Caco-2 (cell line): ENCODE measurements at regions not wholly inside any gene's neighbourhood (a gene's known extent, or its start where the extent isn't known, plus 50 kb on each side); places are given as distances from the start of the nearest gene placed in this dataset.
A peak's percentile ranks its signal among the peaks of the same experiment; 100 is the strongest.

Source experiments
- BruUV-seq: library from RNA; stranded (reverse); fragments of 400-500 nt; replicated peaks from 2 replicates; lab custom pipeline; 2021; lab: Mats Ljungman, UMichigan
- CTCF ChIA-PET: fragments of 300-600 bp; sonication (Branson Sonifier 250); formaldehyde crosslinking; loops from one replicate; lab custom pipeline; 2022; ENCODE audit warnings: antibody characterized with exemption; lab: Charles Lee
- POLR2A ChIA-PET: fragments of 300-600 bp; sonication (Branson Sonifier 250); formaldehyde crosslinking; loops from one replicate; lab custom pipeline; 2022; ENCODE audit warnings: antibody characterized with exemption; lab: Charles Lee
- DNase-seq, 2 experiments: peaks; one replicate each; pipeline versions ENCODE4 v3.0.0 to v3.0.0-alpha.2; 2020 to 2022
- H3K27me3 ChIP-seq: replicated peaks from 2 replicates; pipeline ENCODE4 v1.6.0; 2011; ENCODE audit warnings: low read length; ENCODE audit not compliant: control insufficient read depth, insufficient read depth
- H3K36me3 ChIP-seq: 2 replicates; pipeline ENCODE4 v1.5.1; 2011; ENCODE audit warnings: low read length; ENCODE audit not compliant: control insufficient read depth, insufficient read depth
- H3K4me1 ChIP-seq: fragments of 250-450 bp; sonication (Bioruptor Pico); 2 replicates; pipeline ENCODE4 v1.5.1; 2020; ENCODE audit warnings: mild to moderate bottlenecking
- H3K4me3 ChIP-seq: 2 replicates; pipeline ENCODE4 v1.5.1; 2011; ENCODE audit warnings: low read depth, mild to moderate bottlenecking, control low read depth, low read length
- H3K9me3 ChIP-seq: fragments of 250-450 bp; sonication (Bioruptor Pico); 2 replicates; pipeline ENCODE4 v1.5.1; 2020; ENCODE audit warnings: mild to moderate bottlenecking, moderate library complexity
- H3K27ac Mint-ChIP-seq: one replicate; pipeline ENCODE4 v1.8.0; 2022; ENCODE audit warnings: mixed read lengths; ENCODE audit not compliant: unreplicated experiment
- H3K27me3 Mint-ChIP-seq: one replicate; pipeline ENCODE4 v1.8.0; 2022; ENCODE audit warnings: mixed read lengths; ENCODE audit not compliant: insufficient read depth, unreplicated experiment
- H3K36me3 Mint-ChIP-seq: one replicate; pipeline ENCODE4 v1.8.0; 2022; ENCODE audit warnings: mild to moderate bottlenecking, mixed read lengths; ENCODE audit not compliant: insufficient read depth, unreplicated experiment
- H3K4me1 Mint-ChIP-seq: one replicate; pipeline ENCODE4 v1.8.0; 2022; ENCODE audit warnings: low read depth, mixed read lengths; ENCODE audit not compliant: unreplicated experiment
- H3K4me3 Mint-ChIP-seq: one replicate; pipeline ENCODE4 v1.8.0; 2022; ENCODE audit warnings: mild to moderate bottlenecking, moderate library complexity, mixed read lengths; ENCODE audit not compliant: unreplicated experiment
- H3K9me3 Mint-ChIP-seq: one replicate; pipeline ENCODE4 v1.8.0; 2022; ENCODE audit warnings: mixed read lengths; ENCODE audit not compliant: unreplicated experiment
- intact Hi-C: fragments of 100-400 bp; cut with micrococcal nuclease; formaldehyde crosslinking; loops from one replicate; pipeline ENCODE4 v1.10.0; 2022; ENCODE audit not compliant: unreplicated experiment
- TF ChIP-seq, protein P1 (sequence below), 2 experiments: fragments of 200-600 bp in 1 of 2; IDR thresholded peaks; 1 replicate in 1 of 2; 2 replicates in 1 of 2; pipeline versions ENCODE4 v1.5.1 to v1.8.0; 2011 to 2022; ENCODE audit warnings: antibody characterized with exemption in 1 of 2, control low read depth in 1 of 2, inconsistent platforms in 1 of 2, low read depth in 1 of 2, low read length in 1 of 2, mild to moderate bottlenecking in 1 of 2, moderate library complexity in 1 of 2; ENCODE audit not compliant: insufficient read depth in 1 of 2, severe bottlenecking in 1 of 2, unreplicated experiment in 1 of 2

DNA sequence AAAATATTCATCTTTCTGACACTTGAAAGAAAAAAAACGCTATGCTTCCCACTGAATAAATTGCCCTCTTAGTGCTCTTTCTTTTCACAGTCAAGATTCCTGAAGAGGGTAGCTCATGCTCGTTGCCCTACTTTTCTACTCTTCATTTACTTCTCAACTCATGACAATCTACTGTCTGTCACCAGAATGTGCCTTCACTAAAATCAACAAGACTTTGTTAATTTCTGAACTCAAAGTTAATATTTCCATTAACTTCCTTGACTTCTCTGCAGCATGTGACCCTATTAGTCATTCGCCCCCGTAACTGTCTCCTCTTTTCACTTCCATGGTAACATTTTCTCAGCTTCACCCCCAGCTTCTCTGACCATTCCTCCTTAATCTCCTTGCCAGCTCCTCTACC lies 98.9 kb upstream of the MAPRE2 start:
- POLR2A ChIA-PET, result no interaction called here
- Mint-ChIP-seq H3K27ac (no peak overlapping the region), H3K36me3 (no peaks in the 10 kb centered on the region), H3K4me1 (peaks cover 12% of the 10 kb centered on the region), H3K27me3 (no peaks in the 10 kb centered on the region), H3K9me3 (no peaks in the 10 kb centered on the region), H3K4me3 (no peak overlapping the region)
- H3K9me3 ChIP-seq, result no peaks in the 10 kb centered on the region
- CTCF ChIA-PET, result interaction anchor here (2.0 kb wide), 1 partner anchor 13 kb away, joined by 4 read pairs; no protein-coding TSS in a partner anchor
- DNase-seq, result no peak
- H3K4me3 ChIP-seq, result no peak overlapping the region
- BruUV-seq, result no TSS peak
- intact Hi-C loops, result loop anchor here (10.0 kb wide), 1 partner anchor 203 kb away; no protein-coding TSS in a partner anchor
- TF ChIP-seq, protein P1, sequence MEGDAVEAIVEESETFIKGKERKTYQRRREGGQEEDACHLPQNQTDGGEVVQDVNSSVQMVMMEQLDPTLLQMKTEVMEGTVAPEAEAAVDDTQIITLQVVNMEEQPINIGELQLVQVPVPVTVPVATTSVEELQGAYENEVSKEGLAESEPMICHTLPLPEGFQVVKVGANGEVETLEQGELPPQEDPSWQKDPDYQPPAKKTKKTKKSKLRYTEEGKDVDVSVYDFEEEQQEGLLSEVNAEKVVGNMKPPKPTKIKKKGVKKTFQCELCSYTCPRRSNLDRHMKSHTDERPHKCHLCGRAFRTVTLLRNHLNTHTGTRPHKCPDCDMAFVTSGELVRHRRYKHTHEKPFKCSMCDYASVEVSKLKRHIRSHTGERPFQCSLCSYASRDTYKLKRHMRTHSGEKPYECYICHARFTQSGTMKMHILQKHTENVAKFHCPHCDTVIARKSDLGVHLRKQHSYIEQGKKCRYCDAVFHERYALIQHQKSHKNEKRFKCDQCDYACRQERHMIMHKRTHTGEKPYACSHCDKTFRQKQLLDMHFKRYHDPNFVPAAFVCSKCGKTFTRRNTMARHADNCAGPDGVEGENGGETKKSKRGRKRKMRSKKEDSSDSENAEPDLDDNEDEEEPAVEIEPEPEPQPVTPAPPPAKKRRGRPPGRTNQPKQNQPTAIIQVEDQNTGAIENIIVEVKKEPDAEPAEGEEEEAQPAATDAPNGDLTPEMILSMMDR (IDR thresholded peaks at IDR 0.05; ENCODE audit: insufficient read depth in 1 of 2, low read depth in 1 of 2, low read length in 1 of 2, severe bottlenecking in 1 of 2, unreplicated experiment in 1 of 2), result no peak
- H3K4me1 ChIP-seq, result peaks cover under 1% of the 10 kb centered on the region; the same call in 1 of the 2 replicates
- no peaks in the 10 kb centered on the region for H3K27me3 ChIP-seq
- H3K36me3 ChIP-seq, result no peaks in the 10 kb centered on the region

DNA sequence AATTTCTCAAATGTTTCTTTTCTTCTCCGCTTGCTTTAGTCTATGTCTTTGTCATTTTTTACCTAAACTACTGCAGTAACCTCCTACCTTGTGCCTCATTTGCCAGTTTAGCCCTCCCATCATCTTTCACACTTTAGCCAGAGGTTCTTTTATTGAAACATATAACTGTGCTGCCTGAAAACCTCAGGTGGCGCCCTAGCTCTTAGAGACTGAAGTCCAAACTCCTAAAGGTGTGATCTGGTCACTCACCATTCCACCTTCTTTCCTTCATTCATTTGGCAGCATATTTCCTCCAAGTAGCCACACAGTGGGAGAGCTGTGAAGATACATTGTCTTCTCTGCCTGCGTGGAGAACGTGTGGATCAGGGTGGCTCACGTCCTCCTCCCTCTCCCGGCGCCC lies 98.2 kb upstream of the MAPRE2 start:
- Mint-ChIP-seq H3K27ac (no peak overlapping the region), H3K9me3 (no peaks in the 10 kb centered on the region), H3K36me3 (no peaks in the 10 kb centered on the region), H3K4me1 (peaks cover 12% of the 10 kb centered on the region), H3K4me3 (no peak overlapping the region), H3K27me3 (no peaks in the 10 kb centered on the region)
- intact Hi-C loops, result loop anchor here (1.0 to 10.0 kb wide), 2 partner anchors 33 to 202 kb away; no protein-coding TSS in a partner anchor
- TF ChIP-seq, protein P1 (IDR thresholded peaks at IDR 0.05; ENCODE audit: insufficient read depth in 1 of 2, low read depth in 1 of 2, low read length in 1 of 2, severe bottlenecking in 1 of 2, unreplicated experiment in 1 of 2), result peak in 1 of 2 experiments; percentile 33
- peak; percentile 7 to 29 for DNase-seq
- Histone ChIP-seq H3K27me3 (no peaks in the 10 kb centered on the region), H3K4me1 (peaks cover 7% of the 10 kb centered on the region), H3K4me3 (no peak overlapping the region), H3K9me3 (no peaks in the 10 kb centered on the region), H3K36me3 (no peaks in the 10 kb centered on the region)
- BruUV-seq, result no TSS peak
- ChIA-PET POLR2A (no interaction called here), CTCF (interaction anchor here (2.0 kb wide), 1 partner anchor 13 kb away, joined by 4 read pairs; no protein-coding TSS in a partner anchor)

DNA sequence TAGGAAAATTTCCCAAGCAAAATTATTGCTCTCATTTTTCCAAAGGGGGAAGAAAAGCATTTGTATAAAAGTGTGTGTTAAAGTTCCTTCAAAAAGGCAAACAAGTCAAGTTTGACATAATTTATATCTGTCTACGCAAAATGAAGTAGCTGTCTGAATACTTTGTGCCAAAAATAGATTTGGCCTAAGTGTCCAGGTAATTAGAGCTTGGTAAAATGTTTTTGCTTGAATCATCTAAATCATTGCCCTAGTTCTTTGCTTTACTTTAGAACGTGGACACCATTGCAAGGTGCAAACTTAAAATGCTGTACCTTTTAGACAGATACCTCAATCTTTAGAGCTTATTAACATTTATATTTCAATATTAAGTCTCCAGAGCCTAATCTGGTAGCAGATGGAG lies 97.6 kb upstream of the MAPRE2 start:
- no peak overlapping the region for H3K27ac Mint-ChIP-seq
- H3K9me3 Mint-ChIP-seq, result no peaks in the 10 kb centered on the region
- Histone ChIP-seq H3K9me3 (no peaks in the 10 kb centered on the region), H3K27me3 (no peaks in the 10 kb centered on the region), H3K36me3 (no peaks in the 10 kb centered on the region), H3K4me1 (peaks cover 8% of the 10 kb centered on the region), H3K4me3 (no peak overlapping the region)
- H3K27me3 Mint-ChIP-seq, result no peaks in the 10 kb centered on the region
- intact Hi-C loops, result loop anchor here (1.0 to 10.0 kb wide), 2 partner anchors 33 to 201 kb away; no protein-coding TSS in a partner anchor
- no peak overlapping the region for H3K4me3 Mint-ChIP-seq
- CTCF ChIA-PET, result interaction anchor here (2.0 kb wide), 1 partner anchor 14 kb away, joined by 4 read pairs; no protein-coding TSS in a partner anchor
- TF ChIP-seq, protein P1 (IDR thresholded peaks at IDR 0.05; ENCODE audit: insufficient read depth in 1 of 2, low read depth in 1 of 2, low read length in 1 of 2, severe bottlenecking in 1 of 2, unreplicated experiment in 1 of 2), result no peak
- POLR2A ChIA-PET, result no interaction called here
- H3K36me3 Mint-ChIP-seq, result no peaks in the 10 kb centered on the region
- DNase-seq, result no peak
- no TSS peak for BruUV-seq
- H3K4me1 Mint-ChIP-seq, result peaks cover 12% of the 10 kb centered on the region
